KMS-11 (cell line): ENCODE measurements at regions not wholly inside any gene's neighbourhood (a gene's known extent, or its start where the extent isn't known, plus 50 kb on each side); places are given as distances from the start of the nearest gene placed in this dataset.

Experiments
- H2AFZ ChIP-seq: fragments of 200-600 bp; sonication (generic); 2 replicates; pipeline ENCODE4 v1.6.1; 2016; ENCODE audit warnings: antibody characterized with exemption, mixed run types, low read depth
- H3K27ac ChIP-seq: fragments of 200-600 bp; sonication (generic); 2 replicates; pipeline ENCODE4 v1.6.1; 2016; ENCODE audit warnings: mild to moderate bottlenecking, mixed run types
- H3K27me3 ChIP-seq: fragments of 200-600 bp; sonication (generic); 2 replicates; pipeline ENCODE4 v1.6.1; 2017; ENCODE audit warnings: mild to moderate bottlenecking, low read depth, mixed run types, moderate library complexity; ENCODE audit not compliant: insufficient read depth
- H3K36me3 ChIP-seq: fragments of 200-600 bp; sonication (generic); 2 replicates; pipeline ENCODE4 v1.6.1; 2017; ENCODE audit warnings: mild to moderate bottlenecking, mixed run types; ENCODE audit not compliant: insufficient read depth
- H3K4me1 ChIP-seq: fragments of 200-600 bp; sonication (generic); 2 replicates; pipeline ENCODE4 v1.6.1; 2016; ENCODE audit warnings: mild to moderate bottlenecking, low read depth, mixed run types; ENCODE audit not compliant: poor library complexity, severe bottlenecking
- H3K4me2 ChIP-seq: fragments of 200-600 bp; sonication (generic); 2 replicates; pipeline ENCODE4 v1.7.0; 2016; ENCODE audit warnings: mild to moderate bottlenecking, mixed run types
- H3K4me3 ChIP-seq: fragments of 200-600 bp; sonication (generic); IDR thresholded peaks from 2 replicates; pipeline ENCODE4 v1.6.1; 2017; ENCODE audit warnings: low read depth, low read length, mixed read lengths; ENCODE audit not compliant: insufficient read depth
- H3K79me2 ChIP-seq: fragments of 200-600 bp; sonication (generic); 2 replicates; pipeline ENCODE4 v1.6.1; 2016; ENCODE audit warnings: low read depth, mixed run types; ENCODE audit not compliant: insufficient read depth
- H3K9ac ChIP-seq: fragments of 200-600 bp; sonication (generic); 2 replicates; pipeline ENCODE4 v1.6.1; 2016; ENCODE audit warnings: mild to moderate bottlenecking, mixed run types
- H4K20me1 ChIP-seq: fragments of 200-600 bp; sonication (generic); 2 replicates; pipeline ENCODE4 v1.6.1; 2016; ENCODE audit warnings: mild to moderate bottlenecking, mixed run types; ENCODE audit not compliant: insufficient read depth
- TF ChIP-seq, protein P1 (sequence below): fragments of 200-600 bp; sonication (generic); conservative IDR thresholded peaks from 2 replicates; pipeline ENCODE4 v1.6.1; 2017; ENCODE audit warnings: low read depth, mild to moderate bottlenecking, antibody characterized with exemption, low read length, moderate library complexity, mixed read lengths

DNA sequence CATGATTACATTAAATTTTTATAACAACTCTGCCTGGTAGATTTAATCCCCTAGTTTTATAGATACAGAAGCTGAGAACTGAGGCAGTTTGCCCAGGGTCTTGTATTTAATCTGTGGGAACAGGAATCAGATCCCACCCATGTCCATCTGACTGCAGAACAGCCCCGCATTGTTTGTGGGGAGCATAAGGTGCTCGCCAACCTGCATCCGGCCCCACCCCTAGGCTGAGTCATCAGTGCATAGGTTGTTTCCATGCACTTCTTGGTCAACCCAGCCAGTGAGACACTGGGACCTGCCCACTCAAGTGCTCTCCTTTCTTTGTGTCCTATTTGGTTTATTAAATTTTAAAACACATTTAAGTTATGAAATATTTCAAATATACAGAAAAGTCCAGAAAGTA, 266.2 kb downstream of the OPA1 start:
- Histone ChIP-seq H4K20me1 (no peaks in the 10 kb centered on the region), H3K4me2 (no peak overlapping the region), H3K4me3 (no peak overlapping the region), H3K79me2 (no peaks in the 10 kb centered on the region), H2AFZ (no peak overlapping the region), H3K27me3 (no peaks in the 10 kb centered on the region), H3K36me3 (no peaks in the 10 kb centered on the region), H3K9ac (no peak overlapping the region), H3K4me1 (no peaks in the 10 kb centered on the region), H3K27ac (no peak overlapping the region)
- TF ChIP-seq, protein P1, sequence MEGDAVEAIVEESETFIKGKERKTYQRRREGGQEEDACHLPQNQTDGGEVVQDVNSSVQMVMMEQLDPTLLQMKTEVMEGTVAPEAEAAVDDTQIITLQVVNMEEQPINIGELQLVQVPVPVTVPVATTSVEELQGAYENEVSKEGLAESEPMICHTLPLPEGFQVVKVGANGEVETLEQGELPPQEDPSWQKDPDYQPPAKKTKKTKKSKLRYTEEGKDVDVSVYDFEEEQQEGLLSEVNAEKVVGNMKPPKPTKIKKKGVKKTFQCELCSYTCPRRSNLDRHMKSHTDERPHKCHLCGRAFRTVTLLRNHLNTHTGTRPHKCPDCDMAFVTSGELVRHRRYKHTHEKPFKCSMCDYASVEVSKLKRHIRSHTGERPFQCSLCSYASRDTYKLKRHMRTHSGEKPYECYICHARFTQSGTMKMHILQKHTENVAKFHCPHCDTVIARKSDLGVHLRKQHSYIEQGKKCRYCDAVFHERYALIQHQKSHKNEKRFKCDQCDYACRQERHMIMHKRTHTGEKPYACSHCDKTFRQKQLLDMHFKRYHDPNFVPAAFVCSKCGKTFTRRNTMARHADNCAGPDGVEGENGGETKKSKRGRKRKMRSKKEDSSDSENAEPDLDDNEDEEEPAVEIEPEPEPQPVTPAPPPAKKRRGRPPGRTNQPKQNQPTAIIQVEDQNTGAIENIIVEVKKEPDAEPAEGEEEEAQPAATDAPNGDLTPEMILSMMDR = no peak

DNA sequence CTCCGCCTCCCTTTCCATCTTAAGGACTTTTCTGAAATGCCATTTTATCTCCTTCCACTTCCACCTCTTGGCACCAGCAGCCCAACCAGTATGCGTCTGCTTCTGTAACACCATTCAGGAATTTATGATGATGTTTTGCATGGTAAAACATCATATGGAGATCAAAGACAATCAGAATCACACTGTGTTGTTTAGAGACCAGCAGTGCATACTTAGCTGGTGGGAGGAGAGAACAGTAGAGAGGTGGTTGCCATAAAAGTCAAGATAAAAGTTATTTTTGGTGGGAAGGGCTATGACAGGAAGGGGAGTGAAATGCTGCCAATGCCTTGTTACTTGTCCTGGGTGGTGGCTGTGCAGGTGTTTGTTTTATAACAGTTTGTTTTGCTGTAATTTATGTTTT, 268.0 kb downstream of the OPA1 start:
- H2AFZ ChIP-seq = no peak overlapping the region
- no peak overlapping the region for H3K9ac ChIP-seq
- TF ChIP-seq, protein P1 = no peak
- H3K79me2 ChIP-seq = no peaks in the 10 kb centered on the region
- no peak overlapping the region for H3K4me2 ChIP-seq
- no peak overlapping the region for H3K4me3 ChIP-seq
- no peaks in the 10 kb centered on the region for H3K36me3 ChIP-seq
- H3K27me3 ChIP-seq = no peaks in the 10 kb centered on the region
- H3K4me1 ChIP-seq = no peaks in the 10 kb centered on the region
- H4K20me1 ChIP-seq = no peaks in the 10 kb centered on the region
- no peak overlapping the region for H3K27ac ChIP-seq

DNA sequence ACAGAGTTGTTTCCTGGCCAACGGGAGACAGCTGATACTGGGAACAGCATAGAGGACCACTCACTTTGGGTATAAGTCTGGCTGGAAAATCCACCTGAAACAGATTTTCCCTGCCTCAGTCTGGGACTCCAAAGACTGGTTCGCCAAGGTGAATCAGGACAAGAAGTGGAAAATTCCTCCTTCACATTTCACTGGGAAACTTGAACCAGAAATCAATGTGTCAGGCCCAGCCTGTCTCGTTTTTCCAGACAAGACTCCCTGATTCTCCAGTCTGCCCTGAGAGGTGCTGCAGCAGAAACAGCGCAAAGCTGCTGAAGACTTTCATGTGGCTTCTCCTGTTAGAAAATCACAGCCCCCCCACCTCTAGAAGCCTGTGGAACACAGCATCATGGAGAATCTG, 269.8 kb downstream of the OPA1 start:
- TF ChIP-seq, protein P1 = no peak
- no peaks in the 10 kb centered on the region for H3K79me2 ChIP-seq
- no peak overlapping the region for H3K27ac ChIP-seq
- no peaks in the 10 kb centered on the region for H3K36me3 ChIP-seq
- H3K4me1 ChIP-seq = no peaks in the 10 kb centered on the region
- H3K4me3 ChIP-seq = no peak overlapping the region
- no peak overlapping the region for H3K9ac ChIP-seq
- H3K27me3 ChIP-seq = no peaks in the 10 kb centered on the region
- no peaks in the 10 kb centered on the region for H4K20me1 ChIP-seq
- H2AFZ ChIP-seq = no peak overlapping the region
- H3K4me2 ChIP-seq = no peak overlapping the region

DNA sequence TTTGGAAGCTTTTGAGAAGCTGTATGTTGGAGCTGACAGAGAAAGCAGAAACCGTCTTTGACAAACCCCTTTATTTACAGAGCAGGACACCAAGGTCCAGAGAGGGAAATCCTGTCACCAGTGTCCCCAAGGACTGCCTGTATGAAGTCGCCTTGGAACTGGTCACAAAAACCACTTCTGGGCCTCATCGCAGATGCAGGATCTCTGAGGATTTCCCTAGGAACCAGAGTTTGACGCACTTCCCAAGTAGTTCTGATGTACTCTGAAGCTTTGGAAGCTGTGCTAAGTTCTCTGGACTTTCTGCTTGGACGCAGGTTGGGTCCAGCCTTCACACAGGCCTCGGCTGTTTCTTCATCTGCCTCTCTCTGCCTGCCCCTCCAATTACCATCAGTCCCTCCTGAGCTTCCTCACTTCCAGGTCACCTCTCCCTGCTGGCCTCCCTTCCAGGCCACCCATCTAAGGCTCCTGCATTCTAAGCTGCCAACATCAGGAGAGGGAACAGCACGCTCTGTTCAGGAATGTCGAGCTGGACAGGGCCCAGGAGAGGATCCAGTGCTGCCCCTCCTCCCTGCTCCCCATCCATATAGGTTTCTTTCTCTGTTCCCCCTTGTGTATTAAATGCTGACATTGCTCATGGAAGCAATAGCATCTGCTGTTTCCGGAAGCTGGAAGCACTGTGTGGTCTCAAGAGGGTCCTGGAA, 270.8 kb downstream of the OPA1 start:
- Histone ChIP-seq H3K27me3 (no peaks in the 10 kb centered on the region), H3K27ac (no peak overlapping the region)
- TF ChIP-seq, protein P1 = no peak

More for the DNA sequence above, 270.8 kb downstream of the OPA1 start:
- Histone ChIP-seq H3K9ac (no peak overlapping the region), H3K4me3 (no peak overlapping the region), H3K4me2 (no peak overlapping the region), H3K36me3 (no peaks in the 10 kb centered on the region), H3K4me1 (no peaks in the 10 kb centered on the region), H3K79me2 (no peaks in the 10 kb centered on the region), H4K20me1 (no peaks in the 10 kb centered on the region), H2AFZ (no peak overlapping the region)
